COR-L47 (cell line): ENCODE measurements at regions not wholly inside any gene's neighbourhood (a gene's known extent, or its start where the extent isn't known, plus 50 kb on each side); places are given as distances from the start of the nearest gene placed in this dataset.
A peak's percentile ranks its signal among the peaks of the same experiment; 100 is the strongest.

ENCODE experiments used
- DNase-seq: peaks from one replicate; lab custom pipeline; 2025; lab: John Stamatoyannopoulos, UW

DNA sequence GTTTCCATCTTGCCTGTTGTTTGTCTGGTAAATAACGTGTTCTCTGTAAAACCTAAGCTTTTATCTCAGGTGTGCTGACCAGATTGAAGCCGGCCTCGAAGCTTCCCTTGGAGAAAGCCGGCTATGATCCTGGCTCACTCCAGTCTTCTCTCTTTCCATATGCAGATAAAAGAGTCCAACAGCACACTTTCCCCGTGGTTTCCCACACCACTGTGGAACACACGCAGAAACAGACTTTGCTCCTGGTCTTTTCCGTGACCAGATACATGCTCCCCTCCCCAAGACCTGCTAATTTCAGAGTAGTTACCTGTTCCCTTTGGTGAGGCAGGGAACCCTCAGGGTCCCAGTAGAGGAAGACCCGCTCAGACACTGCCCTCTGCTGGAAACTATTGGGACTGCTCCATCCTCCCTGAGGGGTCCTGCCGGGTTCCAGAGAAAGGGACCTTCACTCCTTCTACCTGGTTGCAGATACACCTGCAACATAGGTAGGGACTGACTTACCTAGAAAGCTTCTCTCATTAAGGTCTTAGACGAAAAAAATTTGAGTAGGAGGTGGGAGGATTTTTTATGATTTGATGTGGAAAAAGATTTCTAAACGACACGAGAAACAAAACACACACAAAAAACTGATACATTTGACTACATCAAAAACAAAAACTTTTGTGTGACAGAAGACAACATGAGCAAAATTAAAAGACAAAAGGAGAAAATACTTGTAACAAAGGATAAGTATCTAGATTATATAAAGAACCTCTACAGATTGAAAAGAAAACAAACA, 415.4 kb upstream of the CCDC196 start:
- peak; percentile 59 for DNase-seq

DNA sequence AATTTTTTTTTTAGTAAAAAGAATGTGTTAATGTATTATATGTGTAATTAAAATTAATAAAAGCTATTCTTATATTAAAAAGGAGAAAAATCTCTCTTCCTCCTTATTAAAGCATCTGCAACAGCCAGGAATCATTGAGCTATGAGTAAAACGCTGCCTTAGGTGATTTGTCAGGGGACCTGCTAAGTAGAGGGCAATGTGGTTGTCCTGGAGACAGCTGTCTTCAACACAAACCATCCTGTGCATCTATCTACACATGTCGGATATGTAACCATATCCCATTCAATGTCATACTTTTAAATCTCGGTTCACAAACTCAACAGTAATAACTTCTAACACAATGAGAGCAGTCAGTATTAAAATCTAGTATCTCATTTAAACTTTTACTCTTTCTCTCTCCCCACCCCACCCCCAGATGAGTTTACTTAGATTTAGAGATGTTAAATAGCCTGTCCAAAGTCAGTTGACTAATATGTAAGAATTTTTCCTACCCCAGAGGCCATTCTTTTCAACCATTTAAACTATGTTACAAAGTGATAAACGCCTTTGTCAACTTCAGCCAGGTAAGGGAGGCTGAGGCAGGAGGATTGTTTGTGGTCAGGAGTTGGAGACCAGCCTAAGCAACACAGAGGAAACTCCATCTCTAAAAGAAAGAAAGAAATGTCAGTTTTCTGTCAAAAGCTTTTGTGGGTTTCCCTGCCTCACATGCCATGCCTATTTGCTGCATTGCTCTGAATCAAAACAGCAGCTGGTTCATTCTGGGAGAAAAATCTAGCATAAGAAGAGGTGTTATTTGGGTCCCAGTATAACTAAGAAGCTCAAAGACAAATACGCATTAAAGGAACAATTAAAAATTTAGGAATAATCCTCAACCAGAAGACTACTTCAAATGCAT, 413.7 kb upstream of the CCDC196 start:
- DNase-seq, result no peak

- DNase-seq, result no peak
These were observed 411.6 kb upstream of the CCDC196 start for GRCh38 chr14:66074537-66074936.

- no peak for DNase-seq
These were observed 410.0 kb upstream of the CCDC196 start for GRCh38 chr14:66076176-66076575.

- peak; percentile 87 for DNase-seq
These were observed 408.2 kb upstream of the CCDC196 start for GRCh38 chr14:66078006-66078405.

DNA sequence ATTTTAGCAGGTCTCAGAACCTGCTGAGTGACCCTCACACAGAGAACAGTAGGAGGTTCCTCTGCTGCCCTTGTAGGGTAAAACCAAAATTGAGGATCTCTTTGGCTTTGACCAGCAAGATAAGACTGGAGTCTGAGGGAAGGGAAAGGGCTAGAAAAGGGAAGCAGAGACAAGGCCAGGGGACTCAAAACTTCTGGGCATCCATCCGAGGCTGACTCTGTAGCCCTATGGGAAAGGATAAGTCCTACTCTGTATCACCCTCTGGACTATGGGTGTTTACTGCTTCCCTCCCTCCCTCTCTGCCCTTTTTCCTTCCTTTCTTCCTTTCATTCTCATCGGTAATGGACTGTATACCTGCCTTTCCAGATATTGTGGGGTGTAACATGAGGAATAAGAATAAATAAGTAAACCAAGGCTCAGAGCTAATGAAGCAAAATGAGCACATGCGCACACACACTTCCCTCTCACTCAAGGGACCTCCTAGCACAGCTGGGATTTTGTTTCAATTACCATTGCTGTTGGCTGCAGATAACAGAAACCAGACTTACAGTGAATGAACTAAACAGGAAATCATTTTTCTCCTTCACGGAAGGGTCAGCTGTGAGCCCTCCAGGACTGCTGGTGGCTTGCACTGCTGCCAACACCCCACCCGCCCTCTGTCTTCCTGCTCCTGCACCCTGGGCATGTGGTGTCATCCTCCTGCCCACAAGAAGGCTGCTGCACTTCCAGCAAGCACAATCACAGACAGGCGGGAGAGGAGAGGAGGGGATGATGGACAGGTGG, 404.4 kb upstream of the CCDC196 start:
- no peak for DNase-seq

DNA sequence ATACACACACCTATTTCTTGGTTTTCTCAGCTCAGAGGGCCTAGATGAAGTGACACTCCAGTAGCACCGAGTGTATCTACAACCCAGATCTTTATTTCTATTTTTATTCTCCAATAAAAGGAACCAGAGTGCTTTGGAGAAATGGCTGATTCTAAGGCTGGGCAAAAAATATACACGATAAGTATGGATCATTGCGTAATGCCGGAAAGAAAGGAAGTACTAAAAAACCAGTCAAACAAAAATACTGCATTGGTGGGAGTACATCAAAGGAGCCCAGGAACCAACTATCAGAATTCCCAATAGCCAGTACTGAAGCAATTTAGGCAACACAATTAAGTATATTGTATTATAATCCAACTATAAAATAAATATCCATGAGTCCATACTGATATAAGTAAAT, 400.9 kb upstream of the CCDC196 start:
- DNase-seq, result no peak

GRCh38 chr14:66085665-66086064, 400.5 kb upstream of the CCDC196 start:
- no peak for DNase-seq

DNA sequence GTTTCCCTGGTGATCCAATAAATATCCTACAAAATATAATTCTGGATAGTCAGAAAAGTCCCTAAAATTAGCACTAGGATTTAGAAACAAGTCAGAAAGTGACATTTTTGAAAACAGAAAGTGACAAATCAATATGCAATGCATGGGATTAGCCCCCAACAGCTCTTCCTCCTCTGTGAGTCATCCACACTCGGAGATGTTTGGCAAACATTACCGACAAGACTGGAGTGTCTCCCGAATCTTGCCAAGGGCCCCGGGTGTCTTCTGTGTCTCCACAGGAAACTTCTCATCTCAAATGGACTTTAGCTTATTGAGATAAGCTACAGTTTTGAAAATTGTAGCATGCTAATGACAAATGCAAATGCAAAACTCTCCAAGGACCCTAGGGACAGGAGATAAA, 398.9 kb upstream of the CCDC196 start:
- DNase-seq, result no peak

DNA sequence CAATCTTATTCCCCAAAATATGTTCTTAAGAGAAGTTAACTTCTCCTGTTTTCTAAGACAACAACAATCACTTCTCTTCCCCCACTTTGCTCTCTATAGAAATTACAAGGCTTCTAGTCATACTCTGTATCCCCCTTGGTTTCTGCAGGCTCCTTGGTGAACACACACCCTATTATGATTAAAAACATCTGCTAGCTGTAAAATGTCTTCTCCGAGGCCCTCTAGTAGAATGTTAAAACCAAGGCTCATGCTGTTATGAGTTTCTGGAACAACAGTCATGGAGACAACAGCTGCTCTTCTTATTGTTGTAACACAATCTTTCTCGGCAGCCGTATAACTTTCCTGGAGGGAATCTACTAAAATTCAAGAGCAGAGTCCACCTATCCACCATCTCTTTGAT, 397.5 kb upstream of the CCDC196 start:
- no peak for DNase-seq

- no peak for DNase-seq
These were observed 394.0 kb upstream of the CCDC196 start for GRCh38 chr14:66092206-66092605.

DNA sequence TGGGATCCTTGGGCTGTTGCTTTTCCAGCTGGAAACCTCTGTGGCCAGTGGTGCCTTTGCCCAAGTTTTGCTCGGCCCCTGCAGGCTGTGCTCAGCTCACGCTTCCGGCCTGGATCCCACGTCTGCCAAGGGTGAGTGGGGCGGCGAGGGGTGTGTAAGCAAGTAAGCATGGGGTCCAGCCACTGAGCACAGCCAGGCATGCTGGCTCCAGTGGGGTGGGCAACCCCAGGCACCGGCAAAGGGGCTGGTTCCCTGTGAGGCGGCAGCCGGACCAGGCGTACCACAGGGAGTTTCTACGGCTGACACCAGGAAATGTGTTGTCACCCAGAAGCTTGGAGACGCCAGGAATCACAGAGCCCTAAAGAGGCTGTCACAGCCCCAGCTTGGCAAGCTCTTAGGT, 393.4 kb upstream of the CCDC196 start:
- no peak for DNase-seq

- no peak for DNase-seq
These were observed 392.0 kb upstream of the CCDC196 start for GRCh38 chr14:66094001-66094727.

GRCh38 chr14:66099451-66099850, 386.7 kb upstream of the CCDC196 start:
- DNase-seq, result no peak

GRCh38 chr14:66099931-66100330, 386.2 kb upstream of the CCDC196 start:
- no peak for DNase-seq

DNA sequence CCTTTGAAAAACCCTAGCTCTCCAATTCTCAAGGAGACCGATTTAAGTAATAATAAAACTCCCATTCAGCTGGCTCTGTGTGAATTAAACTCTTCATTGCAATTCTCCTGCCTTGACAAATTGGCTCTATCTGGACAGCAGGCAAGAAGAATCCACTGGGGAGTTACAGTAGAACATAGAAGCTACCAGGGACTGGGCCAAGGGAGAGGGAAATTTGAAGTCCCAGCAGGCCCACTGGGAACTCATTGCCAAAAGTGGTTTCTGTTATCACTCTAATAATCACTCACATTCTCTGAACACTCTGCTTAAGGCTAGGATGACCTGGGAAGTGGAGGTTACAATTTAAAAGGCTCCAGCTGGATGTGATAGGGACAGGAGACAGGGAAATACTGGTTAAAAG, 384.5 kb upstream of the CCDC196 start:
- no peak for DNase-seq

- DNase-seq, result no peak
These were observed 381.7 kb upstream of the CCDC196 start for GRCh38 chr14:66104486-66104885.

DNA sequence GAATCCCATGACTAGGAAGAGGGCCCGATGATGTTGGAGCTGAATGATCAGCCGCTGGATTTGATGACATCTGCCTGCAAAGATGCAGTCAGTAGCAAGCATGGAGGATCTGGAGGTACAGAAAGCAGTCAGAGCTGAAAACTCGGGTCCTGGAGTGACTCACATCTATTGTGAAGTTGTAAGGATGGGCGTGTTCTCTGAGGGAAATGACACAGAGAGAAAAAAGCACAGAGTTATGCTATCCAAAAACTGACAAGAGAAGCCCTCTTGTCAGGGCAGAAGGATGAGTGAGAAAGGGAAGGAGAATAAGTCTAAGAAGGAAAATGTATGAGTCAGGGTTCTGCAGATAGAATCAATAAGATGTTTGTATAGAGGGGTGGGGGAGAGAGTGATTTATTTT, 380.4 kb upstream of the CCDC196 start:
- no peak for DNase-seq

DNA sequence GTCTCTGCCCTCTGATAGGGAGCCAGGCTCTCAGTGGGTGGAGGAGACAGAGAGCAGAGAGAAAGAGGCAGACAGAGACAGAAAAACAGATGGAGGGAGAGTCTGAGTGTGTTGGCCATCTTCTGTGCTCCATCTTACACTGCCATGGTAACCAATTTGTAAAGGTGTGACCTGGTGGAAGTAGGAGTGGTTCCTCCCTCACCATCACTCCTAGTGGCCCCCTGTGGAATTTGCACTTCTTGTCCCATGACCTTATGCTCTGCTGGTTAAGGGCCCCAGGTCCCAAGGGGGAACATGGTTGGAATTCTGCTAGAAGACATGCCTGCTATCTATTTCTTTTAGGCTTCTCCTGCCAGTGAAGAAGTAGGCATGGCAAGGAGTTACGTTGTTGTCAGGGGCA, 376.7 kb upstream of the CCDC196 start:
- DNase-seq, result no peak

DNA sequence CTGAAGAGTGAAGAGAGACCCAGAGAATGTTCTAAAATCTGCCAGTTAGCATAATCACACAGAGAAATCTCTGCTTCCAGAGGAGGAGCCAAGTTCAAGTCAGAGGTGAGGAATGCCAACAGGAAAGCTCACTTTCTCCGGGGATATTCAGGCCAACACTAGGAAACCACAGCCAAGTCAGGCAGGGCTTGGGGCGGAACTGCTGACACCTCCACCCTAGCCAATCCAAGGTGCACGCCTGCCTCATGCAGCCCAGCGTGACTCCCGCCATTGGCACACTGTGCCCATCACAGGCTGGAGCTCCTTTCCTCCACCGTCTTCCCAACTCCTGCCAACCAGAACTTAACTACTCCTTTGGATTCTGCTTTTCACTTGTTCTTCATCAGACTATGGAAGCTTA, 374.3 kb upstream of the CCDC196 start:
- DNase-seq, result no peak

- no peak for DNase-seq
These were observed 372.1 kb upstream of the CCDC196 start for GRCh38 chr14:66114071-66114470.
